Brain microvascular endothelial cell (primary cell): ENCODE measurements at regions not wholly inside any gene's neighbourhood (a gene's known extent, or its start where the extent isn't known, plus 50 kb on each side); places are given as distances from the start of the nearest gene placed in this dataset.

Source experiments
- DNase-seq: peaks from one replicate; pipeline ENCODE4 v3.0.0-alpha.2; 2020
- H3K27ac ChIP-seq: fragments of 250-450 bp; sonication (Bioruptor Pico); 2 replicates; pipeline ENCODE4 v1.5.1; 2020; ENCODE audit warnings: mild to moderate bottlenecking, moderate library complexity
- H3K27me3 ChIP-seq: fragments of 250-450 bp; sonication (Bioruptor Pico); replicated peaks from 2 replicates; pipeline ENCODE4 v1.5.1; 2020; ENCODE audit warnings: mild to moderate bottlenecking
- H3K36me3 ChIP-seq: fragments of 250-450 bp; sonication (Bioruptor Pico); replicated peaks from 2 replicates; pipeline ENCODE4 v1.5.1; 2020; ENCODE audit warnings: mild to moderate bottlenecking
- H3K4me3 ChIP-seq: 2 replicates; pipeline ENCODE4 v1.5.1; 2011; ENCODE audit warnings: low read depth, mild to moderate bottlenecking, control low read depth, low read length, moderate library complexity
- CTCF ChIP-seq: IDR thresholded peaks from 2 replicates; pipeline ENCODE4 v1.5.1; 2011; ENCODE audit warnings: low read depth, mild to moderate bottlenecking, moderate library complexity, low read length, control low read depth, inconsistent platforms; ENCODE audit errors: missing control alignments
- in situ Hi-C: cut with HindIII; loops from 2 replicates; pipeline ENCODE4 v1.10.0; 2017; ENCODE audit warnings: low sequenced_read_pairs, low pct_ligation_motif_present

GRCh38 chr17:77728474-77728795, 230.1 kb upstream of the TNRC6C start:
- TF ChIP-seq CTCF = no peak
- Histone ChIP-seq H3K4me3 (no peak overlapping the region), H3K27me3 (peaks cover 5% of the 10 kb centered on the region), H3K27ac (no peak overlapping the region), H3K36me3 (no peaks in the 10 kb centered on the region)
- no peak for DNase-seq
- in situ Hi-C loops = no loop called here

- no peak for DNase-seq
- no peaks in the 10 kb centered on the region for H3K36me3 ChIP-seq
- H3K27ac ChIP-seq = no peak overlapping the region
- no peak for TF ChIP-seq CTCF
- H3K4me3 ChIP-seq = no peak overlapping the region
- peaks cover 8% of the 10 kb centered on the region for H3K27me3 ChIP-seq
- in situ Hi-C loops = no loop called here
These were observed 229.6 kb upstream of the TNRC6C start for GRCh38 chr17:77728871-77729270.

- H3K27me3 ChIP-seq = peaks cover 14% of the 10 kb centered on the region
- H3K36me3 ChIP-seq = no peaks in the 10 kb centered on the region
- no peak overlapping the region for H3K4me3 ChIP-seq
- in situ Hi-C loops = no loop called here
- no peak for TF ChIP-seq CTCF
- no peak for DNase-seq
- H3K27ac ChIP-seq = no peak overlapping the region
These were observed 228.9 kb upstream of the TNRC6C start for GRCh38 chr17:77729587-77729986.

GRCh38 chr17:77730376-77730775, 228.1 kb upstream of the TNRC6C start:
- H3K27me3 ChIP-seq = peaks cover 19% of the 10 kb centered on the region
- DNase-seq = no peak
- in situ Hi-C loops = no loop called here
- no peaks in the 10 kb centered on the region for H3K36me3 ChIP-seq
- H3K4me3 ChIP-seq = no peak overlapping the region
- H3K27ac ChIP-seq = no peak overlapping the region
- no peak for TF ChIP-seq CTCF

GRCh38 chr17:77733576-77734296, 224.8 kb upstream of the TNRC6C start:
- Histone ChIP-seq H3K27me3 (peaks cover 29% of the 10 kb centered on the region), H3K36me3 (no peaks in the 10 kb centered on the region), H3K27ac (no peak overlapping the region), H3K4me3 (no peak overlapping the region)
- DNase-seq = no peak
- TF ChIP-seq CTCF = no peak
- in situ Hi-C loops = no loop called here
